ENCODE measurements at regions not wholly inside any gene's neighbourhood (a gene's known extent, or its start where the extent isn't known, plus 50 kb on each side); places are given as distances from the start of the nearest gene placed in this dataset.

- DNase-seq (ENCODE audit: low spot score), result no peak
These were observed 304.7 kb downstream of the ZEB2 start for GRCh38 chr2:144215207-144215606.

DNA sequence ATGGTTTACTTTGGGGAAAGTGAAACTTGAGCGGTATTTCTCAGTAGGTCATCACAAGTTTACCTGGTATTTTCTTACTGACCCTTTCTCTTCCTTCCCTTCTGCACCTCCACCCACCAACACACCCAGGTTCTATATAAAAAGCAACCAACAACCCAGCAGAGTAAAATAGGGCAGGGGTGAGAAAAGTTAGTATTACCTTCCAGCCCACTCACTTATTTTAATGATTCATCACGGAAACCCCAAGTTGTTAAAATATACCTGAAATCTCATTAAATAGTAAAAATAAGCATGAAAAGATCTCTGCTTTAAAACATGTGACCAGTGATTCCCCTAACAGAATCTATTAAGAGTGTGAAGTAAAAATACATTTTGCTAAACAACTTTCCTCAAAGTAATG lies 306.1 kb downstream of the ZEB2 start:
- no peak for DNase-seq (ENCODE audit: low spot score)

DNA sequence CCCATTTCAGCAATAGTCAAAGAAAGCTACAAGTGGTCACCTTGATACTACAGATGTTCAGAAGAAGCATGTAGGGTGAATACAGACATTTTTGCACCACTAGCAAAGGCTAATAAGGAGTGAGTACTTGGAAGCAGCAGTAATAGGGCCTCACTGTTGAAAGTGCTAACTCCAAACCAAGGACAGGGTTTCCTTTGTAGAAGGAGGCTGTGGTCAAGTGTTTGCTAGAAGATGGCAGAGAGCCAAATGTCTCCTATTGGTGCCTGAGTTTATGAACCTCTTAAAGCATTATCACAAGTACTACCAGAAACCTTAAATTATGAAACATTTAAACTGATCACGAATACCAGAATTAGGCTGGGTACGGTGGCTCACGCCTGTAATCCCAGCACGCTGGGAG lies 308.1 kb downstream of the ZEB2 start:
- no peak for DNase-seq (ENCODE audit: low spot score)

DNA sequence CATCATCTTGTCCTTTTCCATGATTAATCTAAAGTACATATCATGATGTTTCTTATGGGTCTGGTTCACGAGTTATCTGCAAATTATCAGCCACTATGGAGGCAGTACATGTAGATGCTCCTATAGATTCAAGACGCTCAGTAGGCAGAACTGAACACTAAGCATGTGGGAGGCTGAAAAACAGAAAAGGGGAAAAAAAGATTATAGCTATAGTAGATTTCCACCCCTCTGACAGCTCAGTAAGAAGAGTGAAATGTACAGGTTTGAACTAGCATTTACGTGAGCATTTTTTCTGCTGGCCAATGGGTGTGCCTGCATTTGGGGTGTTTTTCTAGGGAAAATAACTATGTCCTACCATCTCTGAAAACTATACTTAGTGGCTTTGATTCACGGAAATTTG lies 308.9 kb downstream of the ZEB2 start:
- no peak for DNase-seq (ENCODE audit: low spot score)

DNA sequence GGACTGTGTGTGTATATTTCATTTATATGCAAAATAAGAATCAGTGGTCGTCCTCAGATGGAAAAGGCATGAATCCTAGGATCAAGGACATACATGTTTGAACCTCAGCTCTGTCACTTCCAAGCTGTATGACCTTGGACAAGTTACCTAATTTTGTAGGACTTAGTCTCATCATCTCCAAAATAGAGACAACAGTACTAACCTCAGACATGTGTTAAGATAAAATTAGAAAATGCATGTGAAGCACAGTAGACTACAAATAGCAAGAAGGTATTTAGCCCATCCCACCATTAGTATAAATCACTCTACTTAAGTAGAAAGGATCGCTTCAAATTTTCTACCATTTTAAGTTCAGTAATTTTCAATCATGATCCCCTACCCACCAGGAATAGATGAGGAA lies 309.8 kb downstream of the ZEB2 start:
- DNase-seq (ENCODE audit: low spot score), result no peak

GRCh38 chr2:144208924-144209323 lies 311.0 kb downstream of the ZEB2 start:
- DNase-seq (ENCODE audit: low spot score), result no peak

DNA sequence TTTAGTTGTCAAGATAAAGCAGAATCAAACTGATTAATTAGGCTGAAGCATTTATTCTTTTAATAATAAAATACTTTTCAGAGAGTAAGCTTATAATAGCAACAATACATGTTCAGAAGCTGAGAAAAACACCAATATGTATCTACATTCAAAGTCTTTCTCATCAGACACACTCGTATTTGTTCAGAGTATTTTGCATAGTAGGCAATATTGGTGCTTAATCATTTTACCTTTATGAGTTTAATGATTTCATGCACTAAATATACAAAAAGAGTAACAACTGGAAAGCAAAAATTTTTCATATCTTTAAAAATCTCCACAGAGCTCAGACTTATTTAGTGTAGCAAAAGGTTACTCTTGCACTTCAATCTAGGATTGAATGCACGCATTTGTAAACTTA lies 313.9 kb downstream of the ZEB2 start:
- no peak for DNase-seq (ENCODE audit: low spot score)

DNA sequence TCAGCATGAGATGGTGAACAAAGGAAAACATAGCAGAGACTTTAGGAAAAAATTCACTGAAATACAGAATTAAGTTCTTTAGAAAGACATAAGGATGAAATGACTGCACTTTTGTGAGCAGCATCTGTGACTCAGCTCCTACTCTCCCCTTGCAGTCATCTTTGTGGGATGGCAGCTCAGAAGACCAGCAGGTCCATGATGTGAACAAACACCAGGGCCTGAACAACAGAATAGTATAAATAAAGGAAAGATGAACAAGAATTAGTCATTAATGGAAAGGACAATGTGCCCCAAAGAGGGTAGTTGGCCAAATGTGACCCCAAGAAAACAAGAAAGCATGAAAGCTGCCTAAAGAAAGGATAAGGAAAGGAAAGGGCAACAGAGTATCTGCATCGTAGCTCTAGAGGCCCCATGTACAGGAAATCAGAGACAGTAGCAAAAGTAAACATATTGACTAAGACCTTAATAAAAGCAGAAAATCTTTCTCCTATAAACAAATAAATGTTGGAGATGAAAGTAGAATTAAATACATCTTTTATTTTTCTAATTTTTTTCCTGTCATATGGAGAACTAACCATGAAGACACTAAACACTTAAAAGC lies 318.0 kb downstream of the ZEB2 start:
- DNase-seq (ENCODE audit: low spot score), result no peak

DNA sequence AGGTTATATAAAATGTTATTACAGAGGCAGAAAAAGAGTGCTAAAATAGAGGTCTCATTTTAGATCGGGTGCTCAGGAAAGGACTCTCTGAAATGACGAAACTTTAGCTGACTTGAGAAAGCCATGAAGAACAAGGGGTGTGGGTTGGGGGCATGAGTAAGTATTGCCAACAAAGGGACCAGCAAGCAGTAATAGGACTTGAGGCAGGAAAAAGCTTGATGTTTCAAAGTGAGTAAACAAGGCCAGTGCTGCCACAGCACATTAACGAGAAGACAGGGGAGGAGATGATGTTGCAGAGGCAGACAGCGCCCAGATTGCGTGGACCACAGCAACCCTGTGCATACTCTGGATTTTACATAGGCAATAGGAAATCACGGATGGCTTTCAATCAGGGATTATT lies 318.8 kb downstream of the ZEB2 start:
- DNase-seq (ENCODE audit: low spot score), result no peak

GRCh38 chr2:144198116-144198515 lies 321.8 kb downstream of the ZEB2 start:
- DNase-seq (ENCODE audit: low spot score), result no peak

- DNase-seq (ENCODE audit: low spot score), result no peak
These were observed 325.4 kb downstream of the ZEB2 start for GRCh38 chr2:144194326-144195071.

GRCh38 chr2:144190908-144191605 lies 328.9 kb downstream of the ZEB2 start:
- DNase-seq (ENCODE audit: low spot score), result no peak

DNA sequence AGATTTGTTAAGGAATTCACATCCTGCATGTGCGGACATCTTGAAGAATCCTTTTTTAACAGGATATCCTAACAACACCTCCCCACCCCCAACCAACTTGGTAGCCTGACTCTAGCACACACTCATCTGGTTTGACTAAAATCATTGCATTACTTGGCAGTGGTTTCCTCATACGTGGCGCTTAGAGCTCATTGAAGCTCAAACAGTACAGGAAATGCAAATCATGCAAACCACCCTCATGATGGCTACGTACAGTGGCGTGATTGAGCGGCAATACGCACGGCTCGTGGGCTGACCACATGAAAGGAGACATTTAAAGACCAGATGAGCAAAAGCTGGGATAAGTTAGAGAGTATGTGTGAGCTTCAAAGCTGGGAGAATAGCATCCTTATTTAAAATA lies 336.2 kb downstream of the ZEB2 start:
- DNase-seq (ENCODE audit: low spot score), result no peak

GRCh38 chr2:144181001-144181400 lies 338.9 kb downstream of the ZEB2 start:
- no peak for DNase-seq (ENCODE audit: low spot score)

DNA sequence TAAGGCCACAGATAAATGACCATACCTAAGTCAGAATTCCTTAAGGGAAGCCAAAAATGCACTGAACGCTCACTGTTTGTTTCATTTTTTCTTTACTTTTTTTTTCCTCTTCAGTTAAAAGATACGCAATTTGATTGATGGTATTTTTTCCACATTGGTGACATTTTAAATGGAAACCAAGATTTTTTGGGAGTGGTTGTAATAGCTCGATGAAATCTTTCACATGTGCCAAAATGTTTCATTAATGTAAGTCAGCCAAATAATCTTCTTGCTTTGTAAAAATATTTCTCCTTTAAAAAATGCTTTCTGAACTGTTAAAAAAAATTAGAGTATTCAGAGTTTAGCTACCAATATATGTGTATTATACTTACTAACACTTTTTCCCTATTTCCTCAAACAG lies 339.8 kb downstream of the ZEB2 start:
- DNase-seq (ENCODE audit: low spot score), result no peak

DNA sequence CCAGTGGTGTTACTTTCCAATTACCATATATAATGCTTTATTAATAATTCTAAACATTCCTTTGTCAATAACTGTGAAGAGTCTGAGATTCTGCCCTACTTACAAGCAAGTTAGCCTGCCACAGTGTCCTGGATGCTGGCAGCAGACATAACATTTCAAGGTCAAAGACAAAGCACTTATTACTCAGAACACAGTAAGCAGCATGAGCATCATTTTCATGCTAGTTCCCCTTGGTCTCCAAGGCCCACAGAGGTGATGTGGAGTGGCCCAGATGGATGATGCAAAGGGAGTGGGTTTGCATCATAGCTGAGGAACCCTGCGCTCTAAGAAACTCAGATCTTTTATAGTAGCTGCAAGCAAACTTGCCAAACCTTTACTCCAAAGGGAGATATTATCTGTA lies 349.7 kb downstream of the ZEB2 start:
- DNase-seq (ENCODE audit: low spot score), result no peak

DNA sequence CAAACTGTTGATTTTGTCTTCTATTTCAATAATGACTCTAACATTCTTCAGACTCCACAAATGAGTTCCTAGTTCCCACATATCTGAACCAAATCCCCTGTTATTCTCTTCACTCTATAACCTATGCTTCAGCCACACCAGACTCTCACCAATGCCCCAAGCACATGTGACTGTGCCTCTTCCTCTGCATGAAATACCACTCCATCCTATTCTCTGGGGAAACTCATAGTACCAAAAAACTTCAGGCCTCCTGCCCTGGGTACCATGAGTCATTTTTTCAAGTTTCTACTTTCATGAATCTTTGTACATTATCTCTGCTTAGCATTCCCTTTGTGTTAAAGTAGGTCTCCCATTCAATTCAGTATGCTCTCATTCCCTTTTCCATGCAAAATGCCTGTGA lies 353.2 kb downstream of the ZEB2 start:
- no peak for DNase-seq (ENCODE audit: low spot score)

GRCh38 chr2:144165599-144166250 lies 354.2 kb downstream of the ZEB2 start:
- no peak for DNase-seq (ENCODE audit: low spot score)

- no peak for DNase-seq (ENCODE audit: low spot score)
These were observed 356.3 kb downstream of the ZEB2 start for GRCh38 chr2:144163592-144163991.

DNA sequence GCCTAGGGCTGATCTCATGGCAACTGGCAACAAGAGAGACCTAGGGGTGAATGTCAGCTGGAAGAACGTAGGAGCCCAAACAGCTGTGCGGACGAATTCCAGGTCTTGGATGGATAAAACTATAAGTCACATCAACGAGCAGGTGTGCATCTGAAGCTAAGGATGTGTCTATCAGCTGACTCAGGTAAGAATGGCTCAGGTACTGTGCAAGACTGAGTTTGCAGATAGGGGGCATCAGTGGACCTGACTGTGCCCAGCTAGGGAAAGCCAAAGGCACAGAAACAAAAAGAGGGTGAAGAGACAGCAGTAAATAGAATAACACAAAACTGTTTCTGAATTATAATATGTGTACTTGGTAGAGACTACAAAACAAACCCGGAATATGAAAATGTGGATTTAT lies 357.3 kb downstream of the ZEB2 start:
- peak; percentile 16 for DNase-seq (ENCODE audit: low spot score)

DNA sequence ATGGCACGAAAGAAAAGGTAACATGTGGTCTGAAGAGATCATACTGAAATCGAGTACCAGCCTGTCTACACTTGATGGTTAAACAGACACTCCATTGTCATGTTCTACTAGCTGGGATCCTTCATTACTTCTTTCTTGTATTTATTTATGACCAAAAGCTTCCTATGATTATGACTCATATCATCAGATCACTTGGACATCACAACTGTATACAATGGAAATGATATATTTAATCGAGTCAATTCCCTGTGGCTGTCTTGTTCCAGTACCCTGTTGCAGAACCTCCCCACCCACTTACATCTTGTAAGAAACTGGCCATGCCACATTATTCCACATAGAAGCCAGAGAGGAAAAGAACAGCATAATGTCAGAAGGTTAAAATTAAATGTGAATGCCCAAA lies 358.9 kb downstream of the ZEB2 start:
- no peak for DNase-seq (ENCODE audit: low spot score)

DNA sequence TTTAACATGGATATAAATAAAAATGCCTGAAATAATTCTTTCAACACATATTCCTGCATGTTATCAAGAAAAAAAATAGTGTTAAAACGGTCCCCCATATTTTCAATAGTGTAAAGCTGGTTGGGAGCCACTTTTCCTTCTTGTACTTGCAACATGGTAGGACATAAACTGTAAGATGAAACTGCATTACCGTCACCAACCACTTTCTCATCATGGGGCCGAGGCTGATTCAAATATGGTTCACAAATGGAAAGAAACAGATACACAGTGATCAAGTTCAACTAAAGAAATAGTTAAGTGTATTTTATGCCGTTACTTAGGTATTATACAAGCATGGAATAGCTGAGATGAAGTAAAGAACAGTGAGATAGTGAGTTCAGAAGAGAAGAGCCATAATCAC lies 360.7 kb downstream of the ZEB2 start:
- DNase-seq (ENCODE audit: low spot score), result no peak

DNA sequence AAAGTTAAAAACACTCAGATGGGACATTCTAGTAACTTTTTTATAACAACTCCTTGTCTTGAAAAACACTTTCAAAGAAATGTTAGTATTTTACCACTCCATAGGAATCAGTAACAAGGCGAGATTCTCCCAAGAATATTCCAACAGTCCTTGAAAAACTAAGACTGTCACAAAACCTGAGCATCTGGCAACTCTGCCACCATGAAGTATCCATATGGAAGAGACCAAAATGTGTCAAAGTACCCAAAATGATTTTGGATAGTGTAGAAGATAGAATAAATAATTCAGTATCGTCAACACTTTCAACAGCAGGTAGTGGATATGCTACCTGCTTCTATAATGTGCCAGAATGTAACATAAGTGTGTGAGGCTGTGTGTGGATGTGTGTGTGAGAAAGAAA lies 361.8 kb downstream of the ZEB2 start:
- DNase-seq (ENCODE audit: low spot score), result no peak

Measured in cerebellar cortex (tissue), 1 donor.